ENCODE measurements at regions not wholly inside any gene's neighbourhood (a gene's known extent, or its start where the extent isn't known, plus 50 kb on each side); places are given as distances from the start of the nearest gene placed in this dataset.
A peak's percentile ranks its signal among the peaks of the same experiment; 100 is the strongest.

GRCh38 chr3:18775501-18775900 lies 350.4 kb upstream of the SATB1 start:
- Mint-ChIP-seq H3K9me3 (no peaks in the 10 kb centered on the region), H3K4me3 (no peak overlapping the region), H3K27me3 (ENCODE audit: low read depth) (no peaks in the 10 kb centered on the region), H3K4me1 (ENCODE audit: low read depth) (peaks cover 25% of the 10 kb centered on the region), H3K36me3 (ENCODE audit: insufficient read depth) (no peaks in the 10 kb centered on the region)
- ATAC-seq (no peak), DNase-seq (no peak)

- Mint-ChIP-seq H3K4me1 (ENCODE audit: low read depth) (peaks cover 25% of the 10 kb centered on the region), H3K36me3 (ENCODE audit: insufficient read depth) (no peaks in the 10 kb centered on the region), H3K27me3 (ENCODE audit: low read depth) (no peaks in the 10 kb centered on the region), H3K4me3 (no peak overlapping the region), H3K9me3 (no peaks in the 10 kb centered on the region)
- ATAC-seq (no peak), DNase-seq (no peak)
These were observed 349.4 kb upstream of the SATB1 start for GRCh38 chr3:18774319-18775088.

GRCh38 chr3:18772699-18773305 lies 347.7 kb upstream of the SATB1 start:
- ATAC-seq = no peak
- H3K4me1 Mint-ChIP-seq (ENCODE audit: low read depth) = peaks cover 9% of the 10 kb centered on the region
- no peaks in the 10 kb centered on the region for H3K9me3 Mint-ChIP-seq
- no peak overlapping the region for H3K4me3 Mint-ChIP-seq
- H3K36me3 Mint-ChIP-seq (ENCODE audit: insufficient read depth) = no peaks in the 10 kb centered on the region
- H3K27me3 Mint-ChIP-seq (ENCODE audit: low read depth) = no peaks in the 10 kb centered on the region
- DNase-seq = no peak

- Mint-ChIP-seq H3K9me3 (no peaks in the 10 kb centered on the region), H3K4me3 (no peak overlapping the region), H3K27me3 (ENCODE audit: low read depth) (no peaks in the 10 kb centered on the region), H3K36me3 (ENCODE audit: insufficient read depth) (no peaks in the 10 kb centered on the region), H3K4me1 (ENCODE audit: low read depth) (peaks cover 8% of the 10 kb centered on the region)
- DNase-seq (no peak), ATAC-seq (no peak)
These were observed 346.8 kb upstream of the SATB1 start for GRCh38 chr3:18771931-18772330.

- Mint-ChIP-seq H3K4me1 (ENCODE audit: low read depth) (peaks cover 8% of the 10 kb centered on the region), H3K4me3 (no peak overlapping the region), H3K27me3 (ENCODE audit: low read depth) (no peaks in the 10 kb centered on the region), H3K9me3 (no peaks in the 10 kb centered on the region), H3K36me3 (ENCODE audit: insufficient read depth) (no peaks in the 10 kb centered on the region)
- DNase-seq (no peak), ATAC-seq (no peak)
These were observed 345.7 kb upstream of the SATB1 start for GRCh38 chr3:18770800-18771199.

- DNase-seq (no peak), ATAC-seq (no peak)
- H3K9me3 Mint-ChIP-seq = no peaks in the 10 kb centered on the region
These were observed 342.7 kb upstream of the SATB1 start for GRCh38 chr3:18767756-18768303.

GRCh38 chr3:18766974-18767373 lies 341.8 kb upstream of the SATB1 start:
- DNase-seq (no peak), ATAC-seq (no peak)
- Mint-ChIP-seq H3K9me3 (no peaks in the 10 kb centered on the region), H3K4me3 (no peak overlapping the region), H3K4me1 (ENCODE audit: low read depth) (peaks cover 2% of the 10 kb centered on the region), H3K36me3 (ENCODE audit: insufficient read depth) (no peaks in the 10 kb centered on the region), H3K27me3 (ENCODE audit: low read depth) (no peaks in the 10 kb centered on the region)

More at GRCh38 chr3:18767756-18768303, 342.7 kb upstream of the SATB1 start:
- Mint-ChIP-seq H3K4me1 (ENCODE audit: low read depth) (peaks cover 2% of the 10 kb centered on the region), H3K36me3 (ENCODE audit: insufficient read depth) (no peaks in the 10 kb centered on the region), H3K27me3 (ENCODE audit: low read depth) (no peaks in the 10 kb centered on the region), H3K4me3 (no peak overlapping the region)

- ATAC-seq (no peak), DNase-seq (no peak)
- Mint-ChIP-seq H3K4me1 (ENCODE audit: low read depth) (no peaks in the 10 kb centered on the region), H3K9me3 (no peaks in the 10 kb centered on the region), H3K36me3 (ENCODE audit: insufficient read depth) (no peaks in the 10 kb centered on the region), H3K27me3 (ENCODE audit: low read depth) (no peaks in the 10 kb centered on the region), H3K4me3 (no peak overlapping the region)
These were observed 340.5 kb upstream of the SATB1 start for GRCh38 chr3:18765662-18766061.

GRCh38 chr3:18765161-18765560 lies 340.0 kb upstream of the SATB1 start:
- Mint-ChIP-seq H3K36me3 (ENCODE audit: insufficient read depth) (no peaks in the 10 kb centered on the region), H3K4me1 (ENCODE audit: low read depth) (no peaks in the 10 kb centered on the region), H3K4me3 (no peak overlapping the region), H3K9me3 (no peaks in the 10 kb centered on the region), H3K27me3 (ENCODE audit: low read depth) (no peaks in the 10 kb centered on the region)
- ATAC-seq (no peak), DNase-seq (no peak)

- no peak overlapping the region for H3K4me3 Mint-ChIP-seq
- H3K9me3 Mint-ChIP-seq = no peaks in the 10 kb centered on the region
- no peaks in the 10 kb centered on the region for H3K27me3 Mint-ChIP-seq (ENCODE audit: low read depth)
- DNase-seq (no peak), ATAC-seq (no peak)
- H3K4me1 Mint-ChIP-seq (ENCODE audit: low read depth) = peaks cover 18% of the 10 kb centered on the region
- no peaks in the 10 kb centered on the region for H3K36me3 Mint-ChIP-seq (ENCODE audit: insufficient read depth)
These were observed 336.4 kb upstream of the SATB1 start for GRCh38 chr3:18761530-18761929.

GRCh38 chr3:18758047-18758704 lies 333.0 kb upstream of the SATB1 start:
- H3K4me3 Mint-ChIP-seq = no peak overlapping the region
- peak; percentile 16 for DNase-seq
- no peaks in the 10 kb centered on the region for H3K27me3 Mint-ChIP-seq (ENCODE audit: low read depth)
- ATAC-seq = peak; percentile 93 to 96
- H3K9me3 Mint-ChIP-seq = no peaks in the 10 kb centered on the region
- peaks cover 28% of the 10 kb centered on the region for H3K4me1 Mint-ChIP-seq (ENCODE audit: low read depth)
- H3K36me3 Mint-ChIP-seq (ENCODE audit: insufficient read depth) = no peaks in the 10 kb centered on the region

GRCh38 chr3:18757476-18757875 lies 332.3 kb upstream of the SATB1 start:
- Mint-ChIP-seq H3K36me3 (ENCODE audit: insufficient read depth) (no peaks in the 10 kb centered on the region), H3K4me3 (no peak overlapping the region), H3K4me1 (ENCODE audit: low read depth) (peaks cover 34% of the 10 kb centered on the region), H3K27me3 (ENCODE audit: low read depth) (no peaks in the 10 kb centered on the region), H3K9me3 (no peaks in the 10 kb centered on the region)
- DNase-seq (no peak), ATAC-seq (no peak)

GRCh38 chr3:18752273-18752934 lies 327.3 kb upstream of the SATB1 start:
- Mint-ChIP-seq H3K36me3 (ENCODE audit: insufficient read depth) (no peaks in the 10 kb centered on the region), H3K4me3 (no peak overlapping the region), H3K4me1 (ENCODE audit: low read depth) (peaks cover 52% of the 10 kb centered on the region), H3K27me3 (ENCODE audit: low read depth) (no peaks in the 10 kb centered on the region), H3K9me3 (no peaks in the 10 kb centered on the region)
- no peak for DNase-seq
- ATAC-seq = peak; percentile 91 to 95

GRCh38 chr3:18751514-18751913 lies 326.4 kb upstream of the SATB1 start:
- Mint-ChIP-seq H3K4me3 (no peak overlapping the region), H3K27me3 (ENCODE audit: low read depth) (no peaks in the 10 kb centered on the region), H3K4me1 (ENCODE audit: low read depth) (peaks cover 49% of the 10 kb centered on the region), H3K36me3 (ENCODE audit: insufficient read depth) (no peaks in the 10 kb centered on the region), H3K9me3 (no peaks in the 10 kb centered on the region)
- ATAC-seq (no peak), DNase-seq (no peak)
